ENCODE measurements at regions not wholly inside any gene's neighbourhood (a gene's known extent, or its start where the extent isn't known, plus 50 kb on each side); places are given as distances from the start of the nearest gene placed in this dataset.

GRCh38 chr1:163922743-163923201 lies 601.0 kb downstream of the NUF2 start (continued):
- TF ChIP-seq MAX (IDR thresholded peaks at IDR 0.05) (no peak), EGR1 (IDR thresholded peaks at IDR 0.05; ENCODE audit: low read depth) (no peak)

GRCh38 chr1:163924041-163924440 lies 602.3 kb downstream of the NUF2 start:
- Histone ChIP-seq H3K27me3 (ENCODE audit: insufficient read depth, low read length) (no peaks in the 10 kb centered on the region), H3K79me2 (ENCODE audit: insufficient read depth, low read length) (no peaks in the 10 kb centered on the region), H3K4me1 (ENCODE audit: control insufficient read depth in 1 of 2, insufficient read depth in 2 of 2, low read length in 2 of 2) (no peaks in the 10 kb centered on the region), H3K9ac (ENCODE audit: low read length) (no peak overlapping the region), H2AFZ (ENCODE audit: low read depth, low read length, poor library complexity, severe bottlenecking) (no peak overlapping the region), H3K9me3 (ENCODE audit: control insufficient read depth in 1 of 2, insufficient read depth in 1 of 2, low read depth in 1 of 2, low read length in 2 of 2) (no peaks in the 10 kb centered on the region), H4K20me1 (ENCODE audit: insufficient read depth) (no peaks in the 10 kb centered on the region; the same call in 1 of the 2 replicates), H3K4me3 (replicated peaks in 1 of 2; ENCODE audit: low read depth in 1 of 2, low read length in 2 of 2) (no peak overlapping the region), H3K36me3 (ENCODE audit: control insufficient read depth in 1 of 2, insufficient read depth in 2 of 2, low read length in 2 of 2) (no peaks in the 10 kb centered on the region), H3K9me2 (ENCODE audit: insufficient read depth) (no peaks in the 10 kb centered on the region), H3K27ac (ENCODE audit: low read depth, low read length) (no peak overlapping the region), H3K4me2 (ENCODE audit: low read length) (no peak overlapping the region)
- DNase-seq (ENCODE audit: low read depth, low spot score), result no peak
- ChIA-PET POLR2A (no interaction called here), RAD21 (ENCODE audit: low non-redundant PET in 1 of 2, low total read pairs in 2 of 2, uncharacterized antibody in 2 of 2, unreplicated experiment in 2 of 2) (no interaction called here), CTCF (no interaction called here)
- ATAC-seq, result no peak
- intact Hi-C loops (cut with micrococcal nuclease), result no loop called here
- TF ChIP-seq ATF3 (IDR thresholded peaks at IDR 0.05) (no peak), ZFX (IDR thresholded peaks at IDR 0.05) (no peak), POLR2A (IDR thresholded peaks at IDR 0.05; ENCODE audit: borderline replicate concordance, extremely low read depth, insufficient read depth, insufficient read length) (no peak), ZBTB33 (IDR thresholded peaks at IDR 0.05; ENCODE audit: extremely low read depth, insufficient replicate concordance, low read length) (no peak), EGR1 (IDR thresholded peaks at IDR 0.05; ENCODE audit: low read depth) (no peak), SIN3A (IDR thresholded peaks at IDR 0.05; ENCODE audit: low read depth) (no peak)
- no TSS peak for BruUV-seq (replicated peaks)

All from HCT116 (cell line).